ENCODE measurements at regions not wholly inside any gene's neighbourhood (a gene's known extent, or its start where the extent isn't known, plus 50 kb on each side); places are given as distances from the start of the nearest gene placed in this dataset.

- dilution Hi-C loops (cut with MboI; ENCODE audit: extremely low pct_ligation_motif_present, low sequenced_read_pairs), result no loop called here
- FAIRE-seq, result no peak
Observed at GRCh38 chr12:30466093-30466585, 229.5 kb downstream of the IPO8 start.

DNA sequence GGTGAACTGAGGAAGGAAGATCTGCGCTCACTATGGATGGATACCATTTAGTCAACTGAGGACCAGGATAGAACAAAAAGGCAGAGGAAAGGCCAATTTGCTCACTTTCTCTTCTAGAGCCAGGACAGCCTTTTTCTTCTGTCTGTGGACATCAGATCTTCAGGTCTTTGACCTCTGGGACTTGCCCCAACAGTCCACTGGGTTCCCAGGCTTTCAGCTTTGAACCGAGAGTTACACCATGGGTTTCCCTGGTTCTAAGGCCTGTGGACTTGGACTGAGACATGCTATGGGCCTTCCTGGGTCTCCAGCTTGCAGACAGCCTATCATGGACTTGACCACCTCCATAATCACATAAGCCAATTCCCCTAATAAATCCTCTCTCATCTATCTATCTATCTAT is 232.0 kb downstream of the IPO8 start:
- H3K9ac ChIP-seq (ENCODE audit: control insufficient read depth, extremely low read depth, insufficient read depth, low read length), result no peak overlapping the region
- no peak for TF ChIP-seq CTCF (optimal IDR thresholded peaks at IDR 0.05 in 1 of 3, IDR thresholded peaks at IDR 0.05 in 1 of 3, conservative IDR thresholded peaks at IDR 0.05 in 1 of 3; ENCODE audit: extremely low read depth in 1 of 3, insufficient read depth in 2 of 3, low read length in 3 of 3)
- no peak for TF ChIP-seq EZH2 (IDR thresholded peaks at IDR 0.05; ENCODE audit: low read length)
- H4K20me1 ChIP-seq (ENCODE audit: control insufficient read depth, extremely low read depth, insufficient read depth, low read length), result no peaks in the 10 kb centered on the region
- no peaks in the 10 kb centered on the region for H3K9me3 ChIP-seq (ENCODE audit: control insufficient read depth, low read depth, low read length)
- no peak overlapping the region for H2AFZ ChIP-seq (ENCODE audit: control insufficient read depth, low read length)
- no peaks in the 10 kb centered on the region for H3K9me1 ChIP-seq (ENCODE audit: control insufficient read depth, extremely low read depth, insufficient read depth, low read length)
- no peaks in the 10 kb centered on the region for H3K27me3 ChIP-seq (ENCODE audit: control insufficient read depth, extremely low read depth, insufficient read depth, low read length)
- no peaks in the 10 kb centered on the region for H3K4me1 ChIP-seq (ENCODE audit: control insufficient read depth, extremely low read depth, insufficient read depth, low read length)
- DNase-seq (ENCODE audit: low read depth, low spot score) (no peak), FAIRE-seq (no peak)
- H3K4me3 ChIP-seq (ENCODE audit: control insufficient read depth in 2 of 3, extremely low read depth in 1 of 3, insufficient read depth in 2 of 3, low read depth in 1 of 3, low read length in 3 of 3), result no peak overlapping the region
- H3K36me3 ChIP-seq (ENCODE audit: control insufficient read depth in 2 of 2, extremely low read depth in 1 of 2, insufficient read depth in 2 of 2, low read length in 2 of 2), result no peaks in the 10 kb centered on the region
- no peaks in the 10 kb centered on the region for H3K79me2 ChIP-seq (ENCODE audit: control insufficient read depth, insufficient read depth, low read length)
- dilution Hi-C loops (cut with MboI; ENCODE audit: extremely low pct_ligation_motif_present, low sequenced_read_pairs), result no loop called here
- H3K27ac ChIP-seq (ENCODE audit: control insufficient read depth, insufficient read depth, low read length), result no peak overlapping the region
- H3K4me2 ChIP-seq (ENCODE audit: control insufficient read depth, extremely low read depth, insufficient read depth, low read depth, low read length), result no peak overlapping the region

More at GRCh38 chr12:30466093-30466585, 229.5 kb downstream of the IPO8 start:
- no peak overlapping the region for H3K9ac ChIP-seq (ENCODE audit: control insufficient read depth, extremely low read depth, insufficient read depth, low read length)
- H3K4me3 ChIP-seq (ENCODE audit: control insufficient read depth in 2 of 3, extremely low read depth in 1 of 3, insufficient read depth in 2 of 3, low read depth in 1 of 3, low read length in 3 of 3), result no peak overlapping the region
- H3K4me1 ChIP-seq (ENCODE audit: control insufficient read depth, extremely low read depth, insufficient read depth, low read length), result no peaks in the 10 kb centered on the region
- H3K27ac ChIP-seq (ENCODE audit: control insufficient read depth, insufficient read depth, low read length), result no peak overlapping the region
- DNase-seq (ENCODE audit: low read depth, low spot score), result no peak
- H3K36me3 ChIP-seq (ENCODE audit: control insufficient read depth in 2 of 2, extremely low read depth in 1 of 2, insufficient read depth in 2 of 2, low read length in 2 of 2), result no peaks in the 10 kb centered on the region
- no peak overlapping the region for H2AFZ ChIP-seq (ENCODE audit: control insufficient read depth, low read length)
- H4K20me1 ChIP-seq (ENCODE audit: control insufficient read depth, extremely low read depth, insufficient read depth, low read length), result no peaks in the 10 kb centered on the region
- no peak overlapping the region for H3K4me2 ChIP-seq (ENCODE audit: control insufficient read depth, extremely low read depth, insufficient read depth, low read depth, low read length)
- peaks cover 2% of the 10 kb centered on the region for H3K9me3 ChIP-seq (ENCODE audit: control insufficient read depth, low read depth, low read length)
- H3K27me3 ChIP-seq (ENCODE audit: control insufficient read depth, extremely low read depth, insufficient read depth, low read length), result no peaks in the 10 kb centered on the region
- no peaks in the 10 kb centered on the region for H3K79me2 ChIP-seq (ENCODE audit: control insufficient read depth, insufficient read depth, low read length)
- TF ChIP-seq CTCF (optimal IDR thresholded peaks at IDR 0.05 in 1 of 3, IDR thresholded peaks at IDR 0.05 in 1 of 3, conservative IDR thresholded peaks at IDR 0.05 in 1 of 3; ENCODE audit: extremely low read depth in 1 of 3, insufficient read depth in 2 of 3, low read length in 3 of 3) (no peak), EZH2 (IDR thresholded peaks at IDR 0.05; ENCODE audit: low read length) (no peak)
- H3K9me1 ChIP-seq (ENCODE audit: control insufficient read depth, extremely low read depth, insufficient read depth, low read length), result no peaks in the 10 kb centered on the region

Data from keratinocyte (primary cell).